Fibroblast of lung (primary cell): ENCODE measurements at regions not wholly inside any gene's neighbourhood (a gene's known extent, or its start where the extent isn't known, plus 50 kb on each side); places are given as distances from the start of the nearest gene placed in this dataset.
"Not testable (repeated sequence)": the region's sequence is repeated elsewhere in the genome, so short reads cannot be mapped to it uniquely, and the experiment has no call there.

Experiments used
- DNase-seq, 2 donors: peaks; one replicate each; pipeline versions ENCODE4 v3.0.0 to v3.0.0-alpha.2; 2010; ENCODE audit warnings: low read depth in 2 of 2
- H2AFZ ChIP-seq: 2 replicates; pipeline ENCODE4 v1.5.1; 2012; ENCODE audit warnings: low read length, control low read depth, inconsistent platforms
- H3K27ac ChIP-seq: 2 replicates; pipeline ENCODE4 v1.5.1; 2011; ENCODE audit warnings: low read length, control low read depth; ENCODE audit not compliant: insufficient read depth
- H3K27me3 ChIP-seq: 2 replicates; pipeline ENCODE4 v1.5.1; 2011; ENCODE audit warnings: mild to moderate bottlenecking, low read length; ENCODE audit not compliant: control insufficient read depth, insufficient read depth
- H3K36me3 ChIP-seq: 2 replicates; pipeline ENCODE4 v1.5.1; 2011; ENCODE audit warnings: low read length; ENCODE audit not compliant: control insufficient read depth, insufficient read depth
- H3K4me1 ChIP-seq: 2 replicates; pipeline ENCODE4 v1.5.1; 2011; ENCODE audit warnings: low read length; ENCODE audit not compliant: control insufficient read depth, insufficient read depth; ENCODE audit errors: extremely low read depth
- H3K4me2 ChIP-seq: 2 replicates; pipeline ENCODE4 v1.5.1; 2011; ENCODE audit warnings: low read length, control low read depth; ENCODE audit not compliant: insufficient read depth; ENCODE audit errors: extremely low read depth
- H3K4me3 ChIP-seq, 4 experiments: fragments of 200-600 bp in 1 of 4; sonication (generic) in 1 of 4; replicated peaks in 1 of 4; 2 replicates each; pipeline ENCODE4 v1.5.1; 2011 to 2016; ENCODE audit warnings: low read length in 4 of 4, low read depth in 3 of 4, mild to moderate bottlenecking in 3 of 4, control low read depth in 2 of 4, inconsistent platforms in 1 of 4, mixed read lengths in 1 of 4; ENCODE audit not compliant: insufficient read depth in 1 of 4; ENCODE audit errors: control extremely low read depth in 1 of 4
- H3K79me2 ChIP-seq: 2 replicates; pipeline ENCODE4 v1.5.1; 2012; ENCODE audit warnings: mild to moderate bottlenecking, low read length, inconsistent platforms; ENCODE audit not compliant: control insufficient read depth, insufficient read depth
- H3K9ac ChIP-seq: 2 replicates; pipeline ENCODE4 v1.5.1; 2011; ENCODE audit warnings: mild to moderate bottlenecking, low read length, control low read depth; ENCODE audit not compliant: insufficient read depth
- H3K9me3 ChIP-seq: 2 replicates; pipeline ENCODE4 v1.5.1; 2012; ENCODE audit warnings: low read depth, low read length; ENCODE audit not compliant: control insufficient read depth, insufficient read depth
- H4K20me1 ChIP-seq: 2 replicates; pipeline ENCODE4 v1.5.1; 2011; ENCODE audit warnings: low read length; ENCODE audit not compliant: control insufficient read depth, insufficient read depth; ENCODE audit errors: extremely low read depth
- CTCF ChIP-seq, 2 donors: IDR thresholded peaks in 1 of 2; conservative IDR thresholded peaks in 1 of 2; 1 replicate in 1 of 2; 2 replicates in 1 of 2; pipeline ENCODE4 v1.5.1; 2011 to 2012; ENCODE audit warnings: low read length in 2 of 2, control low read depth in 1 of 2, inconsistent platforms in 1 of 2, low read depth in 1 of 2, mild to moderate bottlenecking in 1 of 2
- EZH2 ChIP-seq: IDR thresholded peaks from 2 replicates; pipeline ENCODE4 v1.5.1; 2012; ENCODE audit warnings: low read length, control low read depth, mild to moderate bottlenecking; ENCODE audit errors: missing control alignments

- Histone ChIP-seq H3K27ac (no peak overlapping the region), H3K4me3 (no peak overlapping the region), H3K79me2 (no peaks in the 10 kb centered on the region), H3K4me1 (no peaks in the 10 kb centered on the region), H4K20me1 (no peaks in the 10 kb centered on the region), H3K27me3 (no peaks in the 10 kb centered on the region), H3K9ac (no peak overlapping the region), H3K36me3 (no peaks in the 10 kb centered on the region), H2AFZ (no peak overlapping the region), H3K9me3 (no peaks in the 10 kb centered on the region), H3K4me2 (no peak overlapping the region)
- peak in 1 of 2 donors; percentile 84 for DNase-seq
- TF ChIP-seq EZH2: no peak
- TF ChIP-seq CTCF (conservative IDR thresholded peaks at IDR 0.05 in 1 of 2, IDR thresholded peaks at IDR 0.05 in 1 of 2; ENCODE audit: low read depth in 1 of 2, low read length in 2 of 2): no peak
Measured at GRCh38 chrX:38960137-38960536, 158.9 kb downstream of the MID1IP1 start.

- no peaks in the 10 kb centered on the region for H3K79me2 ChIP-seq
- H4K20me1 ChIP-seq: no peaks in the 10 kb centered on the region
- H3K9ac ChIP-seq: no peak overlapping the region
- no peak overlapping the region for H2AFZ ChIP-seq
- no peaks in the 10 kb centered on the region for H3K36me3 ChIP-seq
- no peaks in the 10 kb centered on the region for H3K9me3 ChIP-seq
- H3K4me3 ChIP-seq: no peak overlapping the region
- no peak overlapping the region for H3K27ac ChIP-seq
- no peak for TF ChIP-seq CTCF (conservative IDR thresholded peaks at IDR 0.05 in 1 of 2, IDR thresholded peaks at IDR 0.05 in 1 of 2; ENCODE audit: low read depth in 1 of 2, low read length in 2 of 2)
- TF ChIP-seq EZH2: no peak
- no peaks in the 10 kb centered on the region for H3K4me1 ChIP-seq
- no peaks in the 10 kb centered on the region for H3K27me3 ChIP-seq
- no peak for DNase-seq
- no peak overlapping the region for H3K4me2 ChIP-seq
Measured at GRCh38 chrX:38961936-38962335, 160.7 kb downstream of the MID1IP1 start.

- not testable (repeated sequence) for H4K20me1 ChIP-seq, H3K9ac ChIP-seq, H3K27ac ChIP-seq, H3K79me2 ChIP-seq, H3K9me3 ChIP-seq, H3K36me3 ChIP-seq, H3K4me1 ChIP-seq, H3K4me2 ChIP-seq, DNase-seq, H3K27me3 ChIP-seq, H2AFZ ChIP-seq, H3K4me3 ChIP-seq
Measured at GRCh38 chrX:38963244-38963643, 162.0 kb downstream of the MID1IP1 start.

- no peak overlapping the region for H3K27ac ChIP-seq
- no peaks in the 10 kb centered on the region for H4K20me1 ChIP-seq
- no peaks in the 10 kb centered on the region for H3K36me3 ChIP-seq
- no peaks in the 10 kb centered on the region for H3K27me3 ChIP-seq
- DNase-seq: no peak
- H3K4me2 ChIP-seq: no peak overlapping the region
- H3K9me3 ChIP-seq: no peaks in the 10 kb centered on the region
- no peak overlapping the region for H3K9ac ChIP-seq
- no peaks in the 10 kb centered on the region for H3K79me2 ChIP-seq
- TF ChIP-seq CTCF (conservative IDR thresholded peaks at IDR 0.05 in 1 of 2, IDR thresholded peaks at IDR 0.05 in 1 of 2; ENCODE audit: low read depth in 1 of 2, low read length in 2 of 2): no peak
- no peak for TF ChIP-seq EZH2
- H3K4me3 ChIP-seq: no peak overlapping the region
- H3K4me1 ChIP-seq: no peaks in the 10 kb centered on the region
- H2AFZ ChIP-seq: no peak overlapping the region
Measured at GRCh38 chrX:38965888-38966287, 164.6 kb downstream of the MID1IP1 start.
